D721Med (cell line): ENCODE measurements at regions not wholly inside any gene's neighbourhood (a gene's known extent, or its start where the extent isn't known, plus 50 kb on each side); places are given as distances from the start of the nearest gene placed in this dataset.

Source experiments
- DNase-seq: peaks from one replicate; pipeline ENCODE4 v3.0.0; 2011; ENCODE audit warnings: low spot score; ENCODE audit not compliant: insufficient read length
- FAIRE-seq: peaks from 2 replicates; lab custom pipeline; 2011; peaks lifted over from hg19 to GRCh38; lab: Jason Lieb, UNC
- TF ChIP-seq, protein P1 (sequence below): IDR thresholded peaks from 2 replicates; pipeline ENCODE4 v1.5.1; 2012; ENCODE audit warnings: mild to moderate bottlenecking, control low read depth; ENCODE audit not compliant: insufficient read depth; ENCODE audit errors: missing control alignments

DNA sequence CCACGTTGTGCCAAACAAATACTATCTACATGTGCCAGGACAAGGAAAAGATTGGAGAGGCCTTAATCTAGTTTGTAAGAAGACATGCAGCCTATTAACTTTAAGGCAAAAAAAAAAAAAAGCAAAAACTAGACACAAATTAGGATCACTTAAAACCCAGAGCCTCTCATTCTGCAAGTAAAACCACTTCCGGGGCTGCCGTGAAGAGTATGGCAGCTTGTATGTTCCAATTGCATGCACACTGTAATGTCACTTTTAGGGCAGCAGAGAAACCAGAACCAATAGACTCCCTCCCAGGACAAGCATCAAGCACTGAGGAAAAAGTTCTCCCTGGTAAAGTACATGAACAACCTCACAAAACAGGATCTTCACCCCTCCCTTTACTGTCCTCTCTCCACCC lies 70.6 kb downstream of the RSL24D1 start:
- FAIRE-seq = no peak

DNA sequence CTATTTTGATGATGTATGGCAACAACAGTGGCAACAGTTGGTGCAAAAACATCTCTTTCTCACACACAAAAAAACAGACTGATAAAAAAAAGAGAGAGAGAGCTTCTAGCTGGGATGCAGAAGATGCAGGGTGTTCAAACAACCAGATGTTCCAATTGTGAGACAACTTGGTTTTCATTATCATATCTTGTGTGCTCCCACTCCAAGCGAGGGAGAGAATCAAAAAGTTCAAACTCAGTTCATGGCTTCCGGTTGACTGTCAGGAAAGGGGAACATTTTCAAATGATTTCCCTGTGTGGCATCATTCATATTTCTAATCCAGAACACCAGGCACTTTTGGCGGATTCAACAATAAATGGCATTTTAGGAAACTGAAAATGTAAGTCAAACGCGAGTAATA lies 72.1 kb downstream of the RSL24D1 start:
- FAIRE-seq = no peak
- TF ChIP-seq, protein P1, sequence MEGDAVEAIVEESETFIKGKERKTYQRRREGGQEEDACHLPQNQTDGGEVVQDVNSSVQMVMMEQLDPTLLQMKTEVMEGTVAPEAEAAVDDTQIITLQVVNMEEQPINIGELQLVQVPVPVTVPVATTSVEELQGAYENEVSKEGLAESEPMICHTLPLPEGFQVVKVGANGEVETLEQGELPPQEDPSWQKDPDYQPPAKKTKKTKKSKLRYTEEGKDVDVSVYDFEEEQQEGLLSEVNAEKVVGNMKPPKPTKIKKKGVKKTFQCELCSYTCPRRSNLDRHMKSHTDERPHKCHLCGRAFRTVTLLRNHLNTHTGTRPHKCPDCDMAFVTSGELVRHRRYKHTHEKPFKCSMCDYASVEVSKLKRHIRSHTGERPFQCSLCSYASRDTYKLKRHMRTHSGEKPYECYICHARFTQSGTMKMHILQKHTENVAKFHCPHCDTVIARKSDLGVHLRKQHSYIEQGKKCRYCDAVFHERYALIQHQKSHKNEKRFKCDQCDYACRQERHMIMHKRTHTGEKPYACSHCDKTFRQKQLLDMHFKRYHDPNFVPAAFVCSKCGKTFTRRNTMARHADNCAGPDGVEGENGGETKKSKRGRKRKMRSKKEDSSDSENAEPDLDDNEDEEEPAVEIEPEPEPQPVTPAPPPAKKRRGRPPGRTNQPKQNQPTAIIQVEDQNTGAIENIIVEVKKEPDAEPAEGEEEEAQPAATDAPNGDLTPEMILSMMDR = no peak
- no peak for DNase-seq

More for the DNA sequence above, 70.6 kb downstream of the RSL24D1 start:
- no peak for DNase-seq
- TF ChIP-seq, protein P1 = no peak

DNA sequence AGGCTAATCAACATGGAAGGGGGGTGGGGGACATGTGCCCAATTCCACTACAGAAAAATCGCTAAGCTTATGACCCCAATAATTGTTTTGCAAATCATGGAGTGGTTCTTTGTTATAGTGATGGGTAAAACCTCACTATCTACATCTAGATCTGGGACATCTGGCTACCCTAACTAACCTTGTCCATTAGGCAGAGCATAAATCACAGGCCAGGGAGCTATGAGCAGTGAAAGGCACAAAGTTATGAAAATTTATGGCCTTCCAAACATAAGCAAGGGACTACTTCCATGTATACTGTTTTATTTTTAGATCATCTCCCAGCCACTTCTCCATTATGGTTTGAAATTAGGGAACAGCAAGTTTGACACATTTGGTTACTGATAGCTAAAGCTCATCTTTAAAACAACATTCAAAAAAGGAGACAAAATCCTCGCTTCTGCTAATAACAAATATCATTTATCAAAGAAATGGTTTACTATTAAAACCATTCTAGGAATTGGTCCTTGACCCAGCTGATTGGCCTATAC lies 78.3 kb downstream of the RSL24D1 start:
- FAIRE-seq = no peak
- no peak for DNase-seq
- TF ChIP-seq, protein P1 = no peak

DNA sequence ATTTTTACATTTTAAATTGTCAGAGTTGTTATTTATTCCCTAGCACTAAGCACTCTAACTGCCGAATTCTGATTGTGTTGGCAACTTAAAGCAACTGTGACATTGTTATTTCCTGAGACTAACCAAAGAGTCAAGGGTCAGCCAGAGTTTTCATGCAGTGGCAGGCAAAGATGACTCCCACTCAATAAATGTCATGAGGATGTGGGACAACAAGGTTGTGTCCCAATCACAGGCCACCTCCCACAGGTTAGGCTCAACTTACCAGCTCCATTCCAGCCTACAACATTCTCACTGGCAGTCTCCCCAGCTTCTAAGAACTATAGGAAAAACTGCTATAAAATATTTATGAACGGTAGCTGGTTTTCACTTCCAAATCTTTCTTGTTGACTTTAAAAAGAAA lies 80.1 kb downstream of the RSL24D1 start:
- FAIRE-seq (no peak), DNase-seq (no peak)
- TF ChIP-seq, protein P1 = no peak

DNA sequence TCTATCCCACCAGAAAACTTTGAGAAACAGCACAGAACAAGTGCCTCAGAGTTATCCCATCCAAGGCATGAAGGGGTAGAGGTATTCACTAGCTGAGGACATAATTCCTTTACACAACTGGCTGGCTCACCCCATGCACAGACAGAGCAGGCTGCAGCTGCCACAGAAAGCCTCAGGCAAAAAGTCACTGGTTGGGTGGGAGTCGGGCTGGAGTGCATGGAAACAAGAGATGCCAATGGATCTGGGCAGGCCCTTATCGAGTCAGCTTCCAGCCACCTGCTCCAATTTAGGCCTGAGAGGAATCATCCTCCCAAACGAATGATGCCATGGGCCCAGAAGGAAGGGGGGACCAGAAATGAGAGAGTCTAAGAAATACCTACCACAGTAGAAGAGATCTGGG lies 83.0 kb downstream of the RSL24D1 start:
- DNase-seq (no peak), FAIRE-seq (no peak)
- TF ChIP-seq, protein P1 = no peak

- TF ChIP-seq, protein P1 = no peak
- DNase-seq (no peak), FAIRE-seq (no peak)
Observed at GRCh38 chr15:55112706-55113105, 84.0 kb downstream of the RSL24D1 start.

GRCh38 chr15:55110446-55110845 lies 86.3 kb downstream of the RSL24D1 start:
- no peak for DNase-seq
- no peak for FAIRE-seq
- TF ChIP-seq, protein P1 = no peak
